OCI-LY7 (cell line): ENCODE measurements at regions not wholly inside any gene's neighbourhood (a gene's known extent, or its start where the extent isn't known, plus 50 kb on each side); places are given as distances from the start of the nearest gene placed in this dataset.

ENCODE experiments used
- BruUV-seq: library from RNA; stranded (reverse); fragments of 400-500 nt; replicated peaks from 2 replicates; lab custom pipeline; 2021; lab: Mats Ljungman, UMichigan
- CTCF ChIA-PET: fragments of 300-600 bp; sonication (Branson Sonifier 250); formaldehyde crosslinking; loops from one replicate; lab custom pipeline; 2022; ENCODE audit warnings: antibody characterized with exemption; ENCODE audit not compliant: unreplicated experiment; lab: Charles Lee
- POLR2A ChIA-PET: fragments of 300-600 bp; sonication (Branson Sonifier 250); formaldehyde crosslinking; loops from one replicate; lab custom pipeline; 2022; ENCODE audit warnings: antibody characterized with exemption; lab: Charles Lee
- DNase-seq: peaks from one replicate; pipeline ENCODE4 v3.0.0-alpha.2; 2015; ENCODE audit warnings: low spot score
- H2AFZ ChIP-seq: fragments of 200-600 bp; sonication (generic), shearing (Covaris generic); 2 replicates; pipeline ENCODE4 v1.6.1; 2014; ENCODE audit warnings: mild to moderate bottlenecking, antibody characterized with exemption, low read length, moderate library complexity
- H3K27ac ChIP-seq: fragments of 200-600 bp; sonication (generic); 2 replicates; pipeline ENCODE4 v1.5.1; 2014; ENCODE audit warnings: mixed run types, low read depth, mild to moderate bottlenecking, moderate library complexity, low read length, inconsistent platforms; ENCODE audit not compliant: poor library complexity, severe bottlenecking
- H3K36me3 ChIP-seq: fragments of 200-600 bp; sonication (generic); 2 replicates; pipeline ENCODE4 v1.6.1; 2014; ENCODE audit warnings: mild to moderate bottlenecking, antibody characterized with exemption, low read length, moderate library complexity, mixed read lengths; ENCODE audit not compliant: insufficient read depth
- H3K4me1 ChIP-seq: fragments of 200-600 bp; sonication (generic); 2 replicates; pipeline ENCODE4 v1.5.1; 2014; ENCODE audit warnings: mild to moderate bottlenecking, low read length; ENCODE audit not compliant: insufficient read depth, poor library complexity, severe bottlenecking
- H3K4me2 ChIP-seq: fragments of 200-600 bp; sonication (generic); 2 replicates; pipeline ENCODE4 v1.6.1; 2014; ENCODE audit warnings: mild to moderate bottlenecking, low read length
- H3K4me3 ChIP-seq: fragments of 200-600 bp; sonication (generic); 2 replicates; pipeline ENCODE4 v1.5.1; 2014; ENCODE audit warnings: mild to moderate bottlenecking, low read depth, low read length; ENCODE audit not compliant: poor library complexity, severe bottlenecking
- H3K79me2 ChIP-seq: fragments of 200-600 bp; sonication (generic); 2 replicates; pipeline ENCODE4 v1.6.1; 2016; ENCODE audit warnings: low read depth, mild to moderate bottlenecking, low read length, moderate library complexity, mixed read lengths; ENCODE audit not compliant: insufficient read depth
- H3K9me2 ChIP-seq: fragments of 200-600 bp; sonication (generic); 2 replicates; pipeline ENCODE4 v1.6.1; 2016; ENCODE audit warnings: mild to moderate bottlenecking, low read length, mixed read lengths; ENCODE audit not compliant: insufficient read depth
- H3K9me3 ChIP-seq: fragments of 200-600 bp; sonication (generic); 2 replicates; pipeline ENCODE4 v1.6.1; 2014; ENCODE audit warnings: mild to moderate bottlenecking, mixed run types, low read length, mixed read lengths
- H4K20me1 ChIP-seq: fragments of 200-600 bp; sonication (generic); 2 replicates; pipeline ENCODE4 v1.6.1; 2014; ENCODE audit warnings: mild to moderate bottlenecking, antibody characterized with exemption, low read length, moderate library complexity, mixed read lengths; ENCODE audit not compliant: insufficient read depth
- CTCF ChIP-seq: fragments of 200-600 bp; sonication (generic); conservative IDR thresholded peaks from 2 replicates; pipeline ENCODE4 v1.5.1; 2014; ENCODE audit warnings: mild to moderate bottlenecking, antibody characterized with exemption, low read length, moderate library complexity, mixed read lengths
- EZH2phosphoT487 ChIP-seq: fragments of 200-600 bp; sonication (generic); IDR thresholded peaks from 2 replicates; pipeline ENCODE4 v1.6.1; 2018; ENCODE audit warnings: low read depth, borderline replicate concordance, mild to moderate bottlenecking, mixed run types, antibody characterized with exemption, low read length, moderate library complexity, mixed read lengths
- intact Hi-C: fragments of 100-400 bp; cut with micrococcal nuclease; formaldehyde crosslinking; loops from one replicate; pipeline ENCODE4 v1.10.0; 2022; ENCODE audit not compliant: unreplicated experiment

GRCh38 chr3:72412340-72412956 lies 435.8 kb downstream of the SHQ1 start:
- intact Hi-C loops = no loop called here
- Histone ChIP-seq H3K4me1 (no peaks in the 10 kb centered on the region), H3K4me2 (no peak overlapping the region), H3K9me2 (no peaks in the 10 kb centered on the region), H4K20me1 (peaks cover 27% of the 10 kb centered on the region), H3K4me3 (no peak overlapping the region), H3K79me2 (peaks cover 88% of the 10 kb centered on the region), H3K9me3 (no peaks in the 10 kb centered on the region), H2AFZ (no peak overlapping the region), H3K27ac (no peak overlapping the region), H3K36me3 (no peaks in the 10 kb centered on the region)
- no TSS peak for BruUV-seq
- POLR2A ChIA-PET = interaction anchor here (2.5 kb wide), 1 partner anchor 9 kb away, joined by 14 read pairs; no protein-coding TSS in a partner anchor
- CTCF ChIA-PET = no interaction called here
- TF ChIP-seq EZH2phosphoT487 (no peak), CTCF (no peak)
- no peak for DNase-seq

GRCh38 chr3:72411843-72412242 lies 436.4 kb downstream of the SHQ1 start:
- Histone ChIP-seq H4K20me1 (peaks cover 32% of the 10 kb centered on the region), H2AFZ (no peak overlapping the region), H3K27ac (no peak overlapping the region), H3K9me2 (no peaks in the 10 kb centered on the region), H3K4me1 (no peaks in the 10 kb centered on the region), H3K4me3 (no peak overlapping the region), H3K36me3 (no peaks in the 10 kb centered on the region), H3K9me3 (no peaks in the 10 kb centered on the region), H3K4me2 (no peak overlapping the region), H3K79me2 (peaks cover 84% of the 10 kb centered on the region)
- ChIA-PET POLR2A (interaction anchor here (1.2 to 2.5 kb wide), 2 partner anchors 10 to 30 kb away, joined by 3 to 14 read pairs; no protein-coding TSS in a partner anchor), CTCF (no interaction called here)
- TF ChIP-seq EZH2phosphoT487 = no peak
- no peak for TF ChIP-seq CTCF
- DNase-seq = no peak
- no TSS peak for BruUV-seq
- intact Hi-C loops = no loop called here

GRCh38 chr3:72411126-72411525 lies 437.1 kb downstream of the SHQ1 start:
- Histone ChIP-seq H3K79me2 (peaks cover 82% of the 10 kb centered on the region), H3K4me3 (no peak overlapping the region), H2AFZ (no peak overlapping the region), H3K4me1 (no peaks in the 10 kb centered on the region), H3K9me2 (no peaks in the 10 kb centered on the region), H4K20me1 (peaks cover 39% of the 10 kb centered on the region), H3K4me2 (no peak overlapping the region), H3K27ac (no peak overlapping the region), H3K36me3 (no peaks in the 10 kb centered on the region), H3K9me3 (no peaks in the 10 kb centered on the region)
- DNase-seq = no peak
- POLR2A ChIA-PET = interaction anchor here (1.2 to 2.5 kb wide), 2 partner anchors 11 to 31 kb away, joined by 3 to 14 read pairs; no protein-coding TSS in a partner anchor
- intact Hi-C loops = no loop called here
- TF ChIP-seq CTCF (no peak), EZH2phosphoT487 (no peak)
- no TSS peak for BruUV-seq
- CTCF ChIA-PET = no interaction called here
